ENCODE measurements at regions not wholly inside any gene's neighbourhood (a gene's known extent, or its start where the extent isn't known, plus 50 kb on each side); places are given as distances from the start of the nearest gene placed in this dataset.
A peak's percentile ranks its signal among the peaks of the same experiment; 100 is the strongest.

DNA sequence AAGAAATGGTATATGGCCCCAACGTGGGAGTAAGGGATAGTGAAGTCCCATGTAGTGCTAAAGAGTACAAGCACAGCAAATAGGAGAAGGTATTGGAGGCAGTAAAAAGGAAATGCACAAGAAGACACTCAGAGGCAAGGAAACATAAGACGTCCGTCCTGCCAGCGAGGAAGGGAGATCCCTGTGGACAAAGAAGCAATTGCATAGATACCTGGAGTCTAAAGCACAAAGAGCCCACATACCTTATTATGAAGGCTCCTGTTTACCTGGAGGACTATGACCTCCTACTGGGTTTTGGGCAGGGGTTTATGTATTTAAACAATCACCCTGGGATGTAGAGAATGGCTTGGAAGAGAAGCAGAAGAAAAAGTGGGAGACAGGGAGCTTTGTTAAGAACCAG is 341.2 kb upstream of the DCN start:
- Histone ChIP-seq H3K27ac (no peak overlapping the region), H3K27me3 (no peaks in the 10 kb centered on the region), H3K4me3 (no peak overlapping the region), H3K9me3 (no peaks in the 10 kb centered on the region), H3K36me3 (no peaks in the 10 kb centered on the region), H3K4me1 (no peaks in the 10 kb centered on the region)
- intact Hi-C loops (cut with DNase I; ENCODE audit: low total_unique reads): no loop called here
- TF ChIP-seq, protein P1, sequence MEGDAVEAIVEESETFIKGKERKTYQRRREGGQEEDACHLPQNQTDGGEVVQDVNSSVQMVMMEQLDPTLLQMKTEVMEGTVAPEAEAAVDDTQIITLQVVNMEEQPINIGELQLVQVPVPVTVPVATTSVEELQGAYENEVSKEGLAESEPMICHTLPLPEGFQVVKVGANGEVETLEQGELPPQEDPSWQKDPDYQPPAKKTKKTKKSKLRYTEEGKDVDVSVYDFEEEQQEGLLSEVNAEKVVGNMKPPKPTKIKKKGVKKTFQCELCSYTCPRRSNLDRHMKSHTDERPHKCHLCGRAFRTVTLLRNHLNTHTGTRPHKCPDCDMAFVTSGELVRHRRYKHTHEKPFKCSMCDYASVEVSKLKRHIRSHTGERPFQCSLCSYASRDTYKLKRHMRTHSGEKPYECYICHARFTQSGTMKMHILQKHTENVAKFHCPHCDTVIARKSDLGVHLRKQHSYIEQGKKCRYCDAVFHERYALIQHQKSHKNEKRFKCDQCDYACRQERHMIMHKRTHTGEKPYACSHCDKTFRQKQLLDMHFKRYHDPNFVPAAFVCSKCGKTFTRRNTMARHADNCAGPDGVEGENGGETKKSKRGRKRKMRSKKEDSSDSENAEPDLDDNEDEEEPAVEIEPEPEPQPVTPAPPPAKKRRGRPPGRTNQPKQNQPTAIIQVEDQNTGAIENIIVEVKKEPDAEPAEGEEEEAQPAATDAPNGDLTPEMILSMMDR (IDR thresholded peaks at IDR 0.05): no peak
- no peak for TF ChIP-seq POLR2A (IDR thresholded peaks at IDR 0.05)
- DNase-seq: no peak

DNA sequence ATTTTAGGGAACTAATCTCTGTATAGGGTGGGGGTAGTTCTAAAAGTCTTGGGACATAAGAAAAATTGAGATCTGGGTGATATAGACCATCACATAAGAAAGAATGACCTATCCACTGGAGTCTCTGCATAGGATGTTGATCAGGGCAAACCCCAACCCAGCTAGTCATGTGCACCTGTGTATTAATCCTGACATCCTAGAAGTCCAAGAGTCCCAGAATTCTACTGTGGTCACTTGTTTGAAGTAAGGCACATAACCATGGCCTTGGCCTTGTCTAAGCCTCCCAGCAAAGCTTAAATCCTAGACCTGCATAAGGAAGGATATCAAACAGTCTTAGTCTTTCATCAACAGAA is 334.1 kb upstream of the DCN start:
- no peak for TF ChIP-seq POLR2A (IDR thresholded peaks at IDR 0.05)
- TF ChIP-seq, protein P1 (IDR thresholded peaks at IDR 0.05): no peak
- Histone ChIP-seq H3K4me3 (no peak overlapping the region), H3K9me3 (no peaks in the 10 kb centered on the region), H3K4me1 (no peaks in the 10 kb centered on the region), H3K27ac (peak overlapping the region; percentile 27 to 31), H3K27me3 (no peaks in the 10 kb centered on the region), H3K36me3 (no peaks in the 10 kb centered on the region)
- intact Hi-C loops (cut with DNase I; ENCODE audit: low total_unique reads): no loop called here
- DNase-seq: no peak

DNA sequence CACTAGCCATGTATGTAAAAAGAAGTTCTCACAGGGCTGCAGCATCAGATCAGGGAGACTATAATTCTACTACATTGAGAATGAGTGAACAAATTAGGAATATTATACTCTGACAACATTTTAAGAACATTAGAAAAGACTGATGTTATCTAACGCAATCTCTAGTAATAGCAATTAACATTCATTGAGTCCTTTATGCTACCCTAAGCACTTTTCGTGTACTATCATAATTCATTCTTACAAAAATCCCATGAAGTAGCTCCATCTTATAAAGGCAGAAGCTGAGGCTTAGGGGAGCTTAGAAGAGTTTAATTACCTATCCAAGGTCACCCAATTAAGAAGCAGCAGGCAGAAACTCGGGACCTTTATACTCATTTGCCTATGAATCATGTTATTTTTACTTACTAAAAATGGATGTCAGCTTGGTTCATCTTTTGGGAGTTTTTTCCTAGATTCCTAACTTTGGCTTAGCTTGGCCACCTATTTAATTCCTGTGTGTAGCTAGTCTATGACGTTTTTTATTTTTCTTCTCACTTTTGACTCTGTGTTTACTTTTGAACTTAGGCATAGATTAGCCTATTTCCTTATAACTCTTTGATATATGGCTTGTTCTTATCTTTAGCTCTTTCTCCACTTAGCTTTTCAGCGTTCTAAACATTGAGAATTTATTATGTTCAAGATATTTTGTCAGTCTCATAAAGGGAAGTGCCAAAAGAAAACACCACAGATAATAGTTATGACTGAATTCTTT is 333.5 kb upstream of the DCN start:
- no peaks in the 10 kb centered on the region for H3K4me1 ChIP-seq
- no peaks in the 10 kb centered on the region for H3K36me3 ChIP-seq
- TF ChIP-seq, protein P1 (IDR thresholded peaks at IDR 0.05): no peak
- TF ChIP-seq POLR2A (IDR thresholded peaks at IDR 0.05): no peak
- no peaks in the 10 kb centered on the region for H3K27me3 ChIP-seq
- H3K27ac ChIP-seq: peak overlapping the region; percentile 27 to 31
- DNase-seq: no peak
- H3K9me3 ChIP-seq: no peaks in the 10 kb centered on the region
- intact Hi-C loops (cut with DNase I; ENCODE audit: low total_unique reads): no loop called here
- no peak overlapping the region for H3K4me3 ChIP-seq

DNA sequence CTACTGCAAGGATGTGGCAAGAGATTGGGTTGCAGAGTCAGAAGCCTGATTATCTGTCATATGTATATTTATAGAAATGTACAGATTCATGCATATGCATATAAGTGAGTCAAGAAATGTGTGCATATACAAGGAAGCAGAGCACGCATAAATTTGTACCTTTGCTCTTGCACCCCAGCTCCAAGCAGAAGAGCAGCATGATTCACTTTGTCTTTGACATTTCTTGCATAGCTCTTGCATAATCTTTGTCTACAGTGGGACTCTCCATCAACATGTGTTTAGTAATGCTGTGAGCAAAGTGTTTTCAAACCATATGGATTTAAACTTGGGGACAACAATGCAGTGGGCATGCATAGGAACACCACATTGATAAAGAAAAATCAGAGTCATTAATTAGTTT is 330.7 kb upstream of the DCN start:
- H3K4me3 ChIP-seq: no peak overlapping the region
- H3K4me1 ChIP-seq: no peaks in the 10 kb centered on the region
- no peak for TF ChIP-seq POLR2A (IDR thresholded peaks at IDR 0.05)
- H3K9me3 ChIP-seq: no peaks in the 10 kb centered on the region
- DNase-seq: no peak
- no peaks in the 10 kb centered on the region for H3K27me3 ChIP-seq
- intact Hi-C loops (cut with DNase I; ENCODE audit: low total_unique reads): no loop called here
- no peak overlapping the region for H3K27ac ChIP-seq
- H3K36me3 ChIP-seq: no peaks in the 10 kb centered on the region

DNA sequence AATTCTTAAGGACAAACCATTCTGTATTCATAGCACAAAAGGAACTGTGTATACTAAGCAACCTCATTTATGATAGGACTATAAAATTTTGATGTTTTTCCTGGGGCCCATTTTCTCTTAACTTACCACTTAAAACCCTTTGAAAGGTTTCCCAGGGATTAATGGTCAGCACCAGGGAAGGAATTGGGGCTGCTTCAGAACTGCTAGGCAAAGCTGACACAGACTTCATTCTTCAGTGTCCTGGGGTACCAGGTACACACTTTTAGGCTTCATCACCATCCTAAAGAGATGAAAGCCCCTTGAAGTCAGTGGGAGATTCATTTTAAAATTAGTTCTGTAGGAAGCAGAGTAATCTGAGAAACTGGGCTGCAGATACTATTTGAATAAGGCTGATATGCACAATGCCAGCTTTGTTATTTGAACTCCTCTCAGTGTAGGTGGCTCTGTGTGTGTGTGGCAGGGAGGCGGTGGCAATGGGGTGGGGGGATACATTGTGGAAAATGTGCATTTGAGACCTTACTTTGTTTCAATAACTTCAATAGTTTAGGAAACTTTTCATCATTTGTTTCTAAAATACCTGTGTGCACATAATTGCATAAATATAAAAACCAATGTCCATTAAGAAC is 329.3 kb upstream of the DCN start:
- no peaks in the 10 kb centered on the region for H3K36me3 ChIP-seq
- no peak overlapping the region for H3K27ac ChIP-seq
- intact Hi-C loops (cut with DNase I; ENCODE audit: low total_unique reads): no loop called here
- DNase-seq: no peak
- TF ChIP-seq POLR2A (IDR thresholded peaks at IDR 0.05): no peak
- TF ChIP-seq, protein P1 (IDR thresholded peaks at IDR 0.05): no peak
- H3K4me3 ChIP-seq: no peak overlapping the region
- peaks cover 0 to 2% of the 10 kb centered on the region in 2 donors for H3K4me1 ChIP-seq
- no peaks in the 10 kb centered on the region for H3K9me3 ChIP-seq
- no peaks in the 10 kb centered on the region for H3K27me3 ChIP-seq

Data from uterus (tissue), 3 donors.